ENCODE measurements at regions not wholly inside any gene's neighbourhood (a gene's known extent, or its start where the extent isn't known, plus 50 kb on each side); places are given as distances from the start of the nearest gene placed in this dataset.

DNA sequence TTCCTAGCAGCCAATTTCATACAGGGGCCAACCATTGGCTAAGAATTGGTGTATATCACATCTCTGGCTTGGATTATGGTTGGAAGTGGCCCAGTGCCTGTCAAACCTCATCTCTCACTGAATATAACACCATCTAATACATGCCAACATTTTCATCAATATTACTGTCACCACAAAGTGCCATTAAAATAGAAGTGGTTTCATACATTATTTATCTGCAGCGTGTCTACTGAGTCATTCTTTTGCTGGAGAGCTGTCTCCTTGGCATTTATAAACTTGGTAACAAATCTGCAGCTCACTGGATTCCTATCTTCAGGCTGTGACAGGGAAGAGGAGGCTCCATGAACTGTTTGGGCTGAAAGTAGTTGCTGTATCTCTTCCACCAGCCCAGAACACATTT, 70.9 kb downstream of the PTTG1 start:
- no CpG with 5 or more reads among the region's 1 CpG for WGBS (ENCODE audit: extremely low coverage, insufficient read length, low lambda C conversion rate)
- H3K23ac ChIP-seq (ENCODE audit: insufficient read length, low read depth, low read length), result no peak overlapping the region
- Mint-ChIP-seq H3K27me3 (ENCODE audit: low read depth) (peaks cover 2% of the 10 kb centered on the region), H3K4me1 (peaks cover 6% of the 10 kb centered on the region in 2 experiments; a peak in 2 of 4 replicates), H3K9me3 (no peaks in the 10 kb centered on the region), H3K36me3 (ENCODE audit: insufficient read depth in 1 of 3, low read depth in 3 of 3) (no peaks in the 10 kb centered on the region), H3K27ac (no peak overlapping the region; a peak in 1 of 7 replicates), H3K4me3 (no peak overlapping the region)
- no peak overlapping the region for H2BK12ac ChIP-seq (ENCODE audit: insufficient read length, low read depth, low read length)
- H2BK120ac ChIP-seq (ENCODE audit: low read depth, low read length, poor library complexity, severe bottlenecking), result no peak overlapping the region
- no peaks in the 10 kb centered on the region for H3K27me3 ChIP-seq (ENCODE audit: insufficient read depth, low read length)
- no peaks in the 10 kb centered on the region for H3K4me1 ChIP-seq (ENCODE audit: insufficient read depth, low read length)
- H3K79me2 ChIP-seq (ENCODE audit: insufficient read depth, low read length), result no peaks in the 10 kb centered on the region
- H3K9ac ChIP-seq (ENCODE audit: extremely low read depth, insufficient read length, low read length), result no peak overlapping the region
- no peak overlapping the region for H4K91ac ChIP-seq (ENCODE audit: insufficient read length, low read depth, low read length)
- peaks cover 2% of the 10 kb centered on the region for H4K20me1 ChIP-seq (ENCODE audit: control insufficient read depth, insufficient read depth, insufficient read length)
- no peak overlapping the region for H3K56ac ChIP-seq (ENCODE audit: insufficient read length, low read depth, low read length)
- H3K23me2 ChIP-seq (ENCODE audit: insufficient read length, low read depth, low read length, poor library complexity, severe bottlenecking), result no peaks in the 10 kb centered on the region
- no peak overlapping the region for H2BK15ac ChIP-seq (ENCODE audit: low read depth, low read length)
- H4K5ac ChIP-seq (ENCODE audit: insufficient read length, low read depth, low read length), result no peak overlapping the region
- H2AK5ac ChIP-seq (ENCODE audit: insufficient read length, low read length), result no peak overlapping the region
- no peak overlapping the region for H3K18ac ChIP-seq (ENCODE audit: insufficient read length, low read depth, low read length)
- no peaks in the 10 kb centered on the region for H3K79me1 ChIP-seq (ENCODE audit: insufficient read depth, low read depth, low read length, poor library complexity, severe bottlenecking)
- H3K27ac ChIP-seq (ENCODE audit: insufficient read length, low read depth, low read length), result no peak overlapping the region
- no peak overlapping the region for H2BK5ac ChIP-seq (ENCODE audit: insufficient read length, low read length)
- TF ChIP-seq, protein P1, sequence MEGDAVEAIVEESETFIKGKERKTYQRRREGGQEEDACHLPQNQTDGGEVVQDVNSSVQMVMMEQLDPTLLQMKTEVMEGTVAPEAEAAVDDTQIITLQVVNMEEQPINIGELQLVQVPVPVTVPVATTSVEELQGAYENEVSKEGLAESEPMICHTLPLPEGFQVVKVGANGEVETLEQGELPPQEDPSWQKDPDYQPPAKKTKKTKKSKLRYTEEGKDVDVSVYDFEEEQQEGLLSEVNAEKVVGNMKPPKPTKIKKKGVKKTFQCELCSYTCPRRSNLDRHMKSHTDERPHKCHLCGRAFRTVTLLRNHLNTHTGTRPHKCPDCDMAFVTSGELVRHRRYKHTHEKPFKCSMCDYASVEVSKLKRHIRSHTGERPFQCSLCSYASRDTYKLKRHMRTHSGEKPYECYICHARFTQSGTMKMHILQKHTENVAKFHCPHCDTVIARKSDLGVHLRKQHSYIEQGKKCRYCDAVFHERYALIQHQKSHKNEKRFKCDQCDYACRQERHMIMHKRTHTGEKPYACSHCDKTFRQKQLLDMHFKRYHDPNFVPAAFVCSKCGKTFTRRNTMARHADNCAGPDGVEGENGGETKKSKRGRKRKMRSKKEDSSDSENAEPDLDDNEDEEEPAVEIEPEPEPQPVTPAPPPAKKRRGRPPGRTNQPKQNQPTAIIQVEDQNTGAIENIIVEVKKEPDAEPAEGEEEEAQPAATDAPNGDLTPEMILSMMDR (conservative IDR thresholded peaks at IDR 0.05), result no peak
- no peak overlapping the region for H3T11ph ChIP-seq (ENCODE audit: low read length)
- H2AFZ ChIP-seq (ENCODE audit: low read length), result no peak overlapping the region
- no peak overlapping the region for H3K4me2 ChIP-seq (ENCODE audit: insufficient read depth, insufficient read length, low read length)
- no peak for DNase-seq
- no peak overlapping the region for H3K4ac ChIP-seq (ENCODE audit: low read depth, low read length)
- no peaks in the 10 kb centered on the region for H3K9me3 ChIP-seq (ENCODE audit: control insufficient read depth, low read depth, low read length)
- no peak overlapping the region for H3K14ac ChIP-seq (ENCODE audit: insufficient read depth, low read length)
- H4K8ac ChIP-seq (replicated peaks; ENCODE audit: insufficient read length, low read depth, low read length), result no peak overlapping the region
- H2BK20ac ChIP-seq (ENCODE audit: low read depth, low read length, poor library complexity, severe bottlenecking), result no peak overlapping the region
